ENCODE measurements at regions not wholly inside any gene's neighbourhood (a gene's known extent, or its start where the extent isn't known, plus 50 kb on each side); places are given as distances from the start of the nearest gene placed in this dataset.
"Not testable (repeated sequence)": the region's sequence is repeated elsewhere in the genome, so short reads cannot be mapped to it uniquely, and the experiment has no call there.

GRCh38 chr16:63655846-63656245 lies 1466.0 kb downstream of the CDH11 start:
- Histone ChIP-seq H3K4me3 (no peak overlapping the region), H3K27ac (no peak overlapping the region)
- no peak for TF ChIP-seq CTCF (IDR thresholded peaks at IDR 0.05)
- no peak for DNase-seq (ENCODE audit: low spot score)

GRCh38 chr16:63653044-63653839 lies 1468.6 kb downstream of the CDH11 start:
- H3K4me3 ChIP-seq: no peak overlapping the region
- H3K27ac ChIP-seq: no peak overlapping the region
- no peak for TF ChIP-seq CTCF (IDR thresholded peaks at IDR 0.05)
- DNase-seq (ENCODE audit: low spot score): no peak

- no peak for DNase-seq (ENCODE audit: low spot score)
Measured at GRCh38 chr16:63652091-63652490, 1469.8 kb downstream of the CDH11 start.

GRCh38 chr16:63650550-63650949 lies 1471.3 kb downstream of the CDH11 start:
- no peak for TF ChIP-seq CTCF (IDR thresholded peaks at IDR 0.05)
- Histone ChIP-seq H3K4me3 (no peak overlapping the region), H3K27ac (no peak overlapping the region)
- no peak for DNase-seq (ENCODE audit: low spot score)

More at GRCh38 chr16:63652091-63652490, 1469.8 kb downstream of the CDH11 start:
- Histone ChIP-seq H3K4me3 (no peak overlapping the region), H3K27ac (no peak overlapping the region)
- TF ChIP-seq CTCF (IDR thresholded peaks at IDR 0.05): no peak

GRCh38 chr16:63633706-63634445 lies 1488.0 kb downstream of the CDH11 start:
- H3K4me3 ChIP-seq; DNase-seq (ENCODE audit: low spot score); H3K27ac ChIP-seq: not testable (repeated sequence)

- Histone ChIP-seq H3K4me3 (no peak overlapping the region), H3K27ac (no peak overlapping the region)
- no peak for DNase-seq (ENCODE audit: low spot score)
- TF ChIP-seq CTCF (IDR thresholded peaks at IDR 0.05): no peak
Measured at GRCh38 chr16:63629272-63629671, 1492.6 kb downstream of the CDH11 start.

GRCh38 chr16:63628812-63629211 lies 1493.1 kb downstream of the CDH11 start:
- TF ChIP-seq CTCF (IDR thresholded peaks at IDR 0.05): no peak
- Histone ChIP-seq H3K27ac (no peak overlapping the region), H3K4me3 (no peak overlapping the region)
- no peak for DNase-seq (ENCODE audit: low spot score)
